Activated naive CD4-positive, alpha-beta T cell treated with anti-CD3 and anti-CD28 coated beads, Interleukin-2, amount 50 U/mL, for 24 hours (primary cell): ENCODE measurements at regions not wholly inside any gene's neighbourhood (a gene's known extent, or its start where the extent isn't known, plus 50 kb on each side); places are given as distances from the start of the nearest gene placed in this dataset.
"Not testable (repeated sequence)": the region's sequence is repeated elsewhere in the genome, so short reads cannot be mapped to it uniquely, and the experiment has no call there.

Experiments used
- H3K27ac Mint-ChIP-seq: one replicate; pipeline ENCODE4 v1.8.0; 2021; ENCODE audit warnings: mild to moderate bottlenecking, mixed read lengths
- H3K27me3 Mint-ChIP-seq: one replicate; pipeline ENCODE4 v1.8.0; 2021; ENCODE audit warnings: mixed read lengths
- H3K36me3 Mint-ChIP-seq: one replicate; pipeline ENCODE4 v1.8.0; 2021; ENCODE audit warnings: mixed read lengths
- H3K4me1 Mint-ChIP-seq: one replicate; pipeline ENCODE4 v1.8.0; 2021; ENCODE audit warnings: mixed read lengths
- H3K4me3 Mint-ChIP-seq: one replicate; pipeline ENCODE4 v1.8.0; 2021; ENCODE audit warnings: mild to moderate bottlenecking, mixed read lengths
- H3K9me3 Mint-ChIP-seq: one replicate; pipeline ENCODE4 v1.8.0; 2021; ENCODE audit warnings: mixed read lengths

- H3K36me3 Mint-ChIP-seq = no peaks in the 10 kb centered on the region
- no peaks in the 10 kb centered on the region for H3K9me3 Mint-ChIP-seq
- peaks cover 2% of the 10 kb centered on the region for H3K27me3 Mint-ChIP-seq
- H3K27ac Mint-ChIP-seq = no peak overlapping the region
- H3K4me1 Mint-ChIP-seq = no peaks in the 10 kb centered on the region
- no peak overlapping the region for H3K4me3 Mint-ChIP-seq
Observed at GRCh38 chr3:17823036-17823435, 80.6 kb upstream of the TBC1D5 start.

GRCh38 chr3:17820704-17821103 is 78.3 kb upstream of the TBC1D5 start:
- Mint-ChIP-seq H3K27ac (no peak overlapping the region), H3K4me3 (no peak overlapping the region)

DNA sequence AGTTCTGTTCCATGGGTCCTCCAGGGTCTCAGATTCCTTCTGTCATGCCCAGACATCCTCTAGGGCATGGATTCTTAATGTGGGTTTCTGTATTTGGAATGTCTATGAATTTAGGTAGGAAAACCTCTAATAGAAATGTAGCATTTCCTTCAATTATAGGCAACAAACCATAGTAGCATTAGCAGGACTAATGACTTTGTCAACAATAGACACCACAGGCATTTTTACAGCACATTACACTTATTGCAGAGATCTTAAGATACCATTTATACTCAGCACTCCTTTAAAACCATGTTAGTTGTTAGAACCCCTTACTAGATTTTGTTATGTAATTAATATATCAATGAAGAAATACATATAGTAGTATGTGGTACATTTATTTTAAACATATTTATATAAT is 77.8 kb upstream of the TBC1D5 start:
- Mint-ChIP-seq H3K36me3 (no peaks in the 10 kb centered on the region), H3K9me3 (no peaks in the 10 kb centered on the region), H3K4me1 (no peaks in the 10 kb centered on the region), H3K27me3 (peaks cover 2% of the 10 kb centered on the region), H3K27ac (no peak overlapping the region), H3K4me3 (no peak overlapping the region)

More at GRCh38 chr3:17820704-17821103, 78.3 kb upstream of the TBC1D5 start:
- no peaks in the 10 kb centered on the region for H3K9me3 Mint-ChIP-seq
- H3K36me3 Mint-ChIP-seq = no peaks in the 10 kb centered on the region
- no peaks in the 10 kb centered on the region for H3K4me1 Mint-ChIP-seq
- peaks cover 2% of the 10 kb centered on the region for H3K27me3 Mint-ChIP-seq

GRCh38 chr3:17817973-17818372 is 75.5 kb upstream of the TBC1D5 start:
- H3K27ac Mint-ChIP-seq, H3K9me3 Mint-ChIP-seq, H3K4me1 Mint-ChIP-seq, H3K4me3 Mint-ChIP-seq, H3K27me3 Mint-ChIP-seq, H3K36me3 Mint-ChIP-seq: not testable (repeated sequence)

- Mint-ChIP-seq H3K9me3 (no peaks in the 10 kb centered on the region), H3K36me3 (no peaks in the 10 kb centered on the region), H3K4me1 (no peaks in the 10 kb centered on the region), H3K4me3 (no peak overlapping the region), H3K27me3 (no peaks in the 10 kb centered on the region), H3K27ac (no peak overlapping the region)
Observed at GRCh38 chr3:17817545-17817944, 75.1 kb upstream of the TBC1D5 start.

DNA sequence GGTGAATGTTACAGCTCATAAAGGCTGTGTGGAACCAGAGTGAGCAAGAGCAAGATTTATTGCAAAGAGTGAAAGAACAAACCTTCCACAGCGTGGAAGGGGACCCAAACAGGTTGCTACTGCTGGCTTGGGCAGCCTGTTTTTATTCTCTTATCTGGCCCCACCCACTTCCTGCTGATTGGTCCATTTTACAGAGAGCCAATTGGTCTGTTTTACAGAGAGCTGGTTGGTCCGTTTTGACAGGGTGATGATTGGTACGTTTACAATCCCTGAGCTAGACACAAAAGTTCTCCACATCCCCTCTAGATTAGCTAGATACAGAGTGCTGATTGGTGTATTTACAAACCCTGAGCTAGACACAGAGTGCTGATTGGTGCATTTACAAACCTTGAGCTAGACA is 74.4 kb upstream of the TBC1D5 start:
- not testable (repeated sequence) for H3K36me3 Mint-ChIP-seq, H3K27ac Mint-ChIP-seq, H3K9me3 Mint-ChIP-seq, H3K4me3 Mint-ChIP-seq, H3K27me3 Mint-ChIP-seq, H3K4me1 Mint-ChIP-seq

DNA sequence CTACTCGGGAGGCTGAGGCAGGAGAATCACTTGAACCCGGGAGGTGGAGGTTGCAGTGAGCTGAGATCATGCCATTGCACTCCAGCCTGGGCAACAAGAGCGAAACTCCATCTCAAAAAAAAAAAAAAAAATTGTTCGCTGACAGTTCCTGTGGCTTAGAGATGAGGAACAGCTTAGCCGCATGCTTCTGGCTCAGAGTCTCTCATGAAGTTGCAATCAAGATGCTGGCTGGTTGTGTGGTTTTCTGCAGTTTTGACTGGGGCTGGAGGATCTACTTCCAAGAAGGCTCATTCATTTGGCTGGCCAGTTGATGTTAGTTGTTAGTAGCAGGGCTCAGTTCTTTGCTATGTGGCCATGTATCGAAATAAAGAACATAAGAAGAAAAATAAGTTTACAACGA is 69.9 kb upstream of the TBC1D5 start:
- H3K9me3 Mint-ChIP-seq, H3K27ac Mint-ChIP-seq, H3K36me3 Mint-ChIP-seq, H3K4me3 Mint-ChIP-seq, H3K4me1 Mint-ChIP-seq, H3K27me3 Mint-ChIP-seq: not testable (repeated sequence)

DNA sequence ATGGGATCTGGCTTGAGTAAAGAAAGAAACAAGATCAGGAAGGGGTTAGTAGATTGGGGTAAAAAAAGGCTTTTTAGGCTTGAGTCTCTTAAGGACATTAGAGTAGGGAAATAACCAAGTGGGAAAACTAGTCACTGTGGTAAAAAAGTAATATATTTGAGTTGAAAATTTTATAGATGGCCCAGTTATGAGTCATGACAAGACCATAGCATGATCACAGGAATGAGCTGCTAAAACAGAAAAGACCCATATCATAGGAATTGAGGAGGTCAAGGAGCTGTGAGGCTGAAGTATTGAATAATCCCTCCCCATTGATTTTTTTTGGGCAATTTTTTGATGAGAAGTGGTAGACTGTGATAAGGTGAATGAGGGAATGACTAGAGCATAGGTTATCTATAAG is 69.2 kb upstream of the TBC1D5 start:
- H3K27ac Mint-ChIP-seq = no peak overlapping the region
- no peak overlapping the region for H3K4me3 Mint-ChIP-seq
- peaks cover 2% of the 10 kb centered on the region for H3K4me1 Mint-ChIP-seq
- no peaks in the 10 kb centered on the region for H3K9me3 Mint-ChIP-seq
- peaks cover 5% of the 10 kb centered on the region for H3K27me3 Mint-ChIP-seq
- H3K36me3 Mint-ChIP-seq = no peaks in the 10 kb centered on the region

DNA sequence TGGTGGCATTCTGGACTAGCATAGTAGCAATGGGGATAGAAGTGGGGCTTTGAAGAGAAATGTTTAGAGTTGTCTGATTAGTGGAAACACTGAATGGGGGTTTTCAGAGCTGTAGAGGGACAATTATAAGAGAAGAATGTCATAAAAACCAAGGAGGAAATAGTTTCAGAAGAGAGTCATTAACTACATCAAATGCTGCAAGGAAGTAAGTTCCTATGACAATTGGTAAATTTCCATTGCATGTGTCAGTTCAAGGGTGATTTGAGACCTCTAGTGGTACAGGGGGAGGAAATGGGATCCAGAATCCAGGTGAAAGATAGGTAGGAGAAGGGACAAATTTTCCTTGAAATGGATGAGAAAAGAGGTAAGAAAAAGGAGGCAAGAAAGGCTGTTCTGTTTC is 68.3 kb upstream of the TBC1D5 start:
- no peak overlapping the region for H3K27ac Mint-ChIP-seq
- no peak overlapping the region for H3K4me3 Mint-ChIP-seq
- peaks cover 8% of the 10 kb centered on the region for H3K4me1 Mint-ChIP-seq
- no peaks in the 10 kb centered on the region for H3K36me3 Mint-ChIP-seq
- H3K27me3 Mint-ChIP-seq = peaks cover 5% of the 10 kb centered on the region
- H3K9me3 Mint-ChIP-seq = no peaks in the 10 kb centered on the region

DNA sequence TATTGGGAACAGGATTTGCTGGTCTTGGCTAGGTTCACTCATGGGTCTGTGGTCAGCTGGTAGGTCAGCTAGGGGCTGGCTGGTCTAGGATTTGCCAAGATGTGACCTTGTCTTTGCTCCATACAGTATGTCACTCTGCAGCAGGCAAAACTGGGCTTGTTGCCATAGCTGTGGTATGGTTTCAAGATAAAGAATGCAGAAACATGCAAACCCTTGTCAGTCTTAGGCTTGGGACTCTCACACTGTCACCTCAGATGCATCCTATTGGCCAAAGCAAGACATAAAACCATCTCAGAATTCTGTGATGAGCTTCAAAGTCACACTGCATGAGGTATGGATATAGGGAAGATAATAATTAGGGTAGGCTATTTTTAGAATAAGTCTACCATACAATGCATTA is 66.6 kb upstream of the TBC1D5 start:
- Mint-ChIP-seq H3K27ac (no peak overlapping the region), H3K36me3 (no peaks in the 10 kb centered on the region), H3K27me3 (peaks cover 5% of the 10 kb centered on the region), H3K4me1 (peaks cover 8% of the 10 kb centered on the region), H3K9me3 (no peaks in the 10 kb centered on the region), H3K4me3 (no peak overlapping the region)

DNA sequence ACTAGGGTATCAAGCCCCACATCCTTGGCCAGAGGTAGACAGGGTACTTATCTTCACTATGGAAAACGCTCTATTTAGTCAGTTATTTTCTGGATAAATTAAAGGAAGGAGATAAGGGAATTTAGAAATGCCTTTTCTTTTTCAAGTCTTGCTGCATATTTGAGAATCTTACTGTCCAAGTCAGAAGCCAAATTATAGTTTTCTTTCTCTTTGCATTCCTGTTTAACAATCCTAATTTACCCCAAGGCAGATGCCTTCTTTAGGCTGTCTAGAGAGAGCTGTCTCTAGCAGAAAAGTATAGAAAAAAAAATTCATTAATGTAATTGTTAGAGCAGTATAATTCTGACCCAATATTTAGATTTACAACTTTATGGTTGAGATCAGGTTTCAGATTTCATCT is 64.4 kb upstream of the TBC1D5 start:
- peaks cover 8% of the 10 kb centered on the region for H3K4me1 Mint-ChIP-seq
- no peaks in the 10 kb centered on the region for H3K36me3 Mint-ChIP-seq
- no peaks in the 10 kb centered on the region for H3K9me3 Mint-ChIP-seq
- no peak overlapping the region for H3K4me3 Mint-ChIP-seq
- H3K27me3 Mint-ChIP-seq = peaks cover 8% of the 10 kb centered on the region
- H3K27ac Mint-ChIP-seq = no peak overlapping the region

DNA sequence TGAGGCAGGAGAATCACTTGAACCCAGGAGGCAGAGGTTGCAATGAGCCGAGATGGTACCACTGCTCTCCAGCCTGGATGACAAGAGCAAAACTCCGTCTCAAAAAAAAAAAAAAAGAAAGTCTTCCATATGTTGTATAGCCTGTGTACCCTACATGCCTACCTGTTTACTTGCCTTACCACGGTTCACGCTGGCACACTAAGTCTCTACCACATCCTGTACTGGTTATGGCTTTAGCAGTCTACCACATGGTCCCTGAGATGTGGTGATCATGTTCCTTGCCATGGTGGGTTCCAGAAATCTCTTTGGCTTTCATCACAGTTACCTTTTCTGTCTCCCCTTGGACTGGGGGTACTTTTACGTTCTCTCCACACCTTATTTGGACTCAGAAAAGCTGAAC is 63.8 kb upstream of the TBC1D5 start:
- H3K9me3 Mint-ChIP-seq = no peaks in the 10 kb centered on the region
- H3K4me1 Mint-ChIP-seq = peaks cover 8% of the 10 kb centered on the region
- H3K36me3 Mint-ChIP-seq = no peaks in the 10 kb centered on the region
- H3K27ac Mint-ChIP-seq = no peak overlapping the region
- peaks cover 5% of the 10 kb centered on the region for H3K27me3 Mint-ChIP-seq
- no peak overlapping the region for H3K4me3 Mint-ChIP-seq

GRCh38 chr3:17805461-17805940 is 63.1 kb upstream of the TBC1D5 start:
- peaks cover 4% of the 10 kb centered on the region for H3K27me3 Mint-ChIP-seq
- H3K36me3 Mint-ChIP-seq = no peaks in the 10 kb centered on the region
- no peak overlapping the region for H3K27ac Mint-ChIP-seq
- peaks cover 8% of the 10 kb centered on the region for H3K4me1 Mint-ChIP-seq
- no peaks in the 10 kb centered on the region for H3K9me3 Mint-ChIP-seq
- no peak overlapping the region for H3K4me3 Mint-ChIP-seq

DNA sequence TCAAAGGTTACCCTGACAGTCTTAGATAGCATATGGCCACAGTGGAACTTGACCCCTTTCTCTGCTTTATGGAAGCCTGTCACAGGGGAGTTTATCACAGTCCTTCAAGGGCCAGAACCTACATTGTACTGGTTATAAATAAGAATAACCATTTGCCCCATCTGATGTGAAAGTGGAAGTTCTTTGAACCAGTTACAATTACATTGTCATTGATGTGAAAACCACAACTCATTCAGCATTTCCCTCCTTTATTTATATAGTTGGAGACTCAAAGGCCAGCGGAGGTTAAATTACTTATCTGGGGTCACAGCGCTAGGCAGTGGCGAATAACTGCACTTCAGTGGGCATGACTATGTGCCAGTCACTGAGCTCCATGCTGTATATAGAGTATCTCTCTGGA is 60.5 kb upstream of the TBC1D5 start:
- Mint-ChIP-seq H3K4me1 (peaks cover 8% of the 10 kb centered on the region), H3K9me3 (no peaks in the 10 kb centered on the region), H3K36me3 (no peaks in the 10 kb centered on the region), H3K27ac (no peak overlapping the region), H3K27me3 (peaks cover 3% of the 10 kb centered on the region), H3K4me3 (no peak overlapping the region)

- no peak overlapping the region for H3K27ac Mint-ChIP-seq
- H3K4me3 Mint-ChIP-seq = no peak overlapping the region
- no peaks in the 10 kb centered on the region for H3K36me3 Mint-ChIP-seq
- H3K9me3 Mint-ChIP-seq = no peaks in the 10 kb centered on the region
- H3K27me3 Mint-ChIP-seq = peaks cover 3% of the 10 kb centered on the region
- peaks cover under 1% of the 10 kb centered on the region for H3K4me1 Mint-ChIP-seq
Observed at GRCh38 chr3:17801131-17801530, 58.7 kb upstream of the TBC1D5 start.

DNA sequence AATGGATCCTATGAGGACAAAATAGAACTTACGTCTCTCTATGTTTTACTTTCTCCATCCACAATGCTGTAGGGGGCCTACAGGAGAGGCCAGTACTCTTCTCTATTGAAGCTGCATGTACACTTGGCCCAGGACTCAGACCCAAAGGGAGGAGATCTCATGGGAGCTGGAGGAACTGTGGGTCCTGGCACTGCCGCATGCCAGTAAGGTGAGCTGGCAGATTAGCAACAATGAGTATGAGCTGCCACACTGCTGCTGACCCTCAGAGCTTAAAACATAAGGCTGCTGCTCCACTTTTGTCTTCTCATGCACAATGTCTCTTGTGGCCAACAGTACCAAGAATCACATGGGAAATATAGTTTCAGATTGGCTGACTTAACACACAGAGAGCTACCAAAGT is 57.8 kb upstream of the TBC1D5 start:
- Mint-ChIP-seq H3K9me3 (no peaks in the 10 kb centered on the region), H3K27me3 (peaks cover 3% of the 10 kb centered on the region), H3K4me3 (no peak overlapping the region), H3K27ac (no peak overlapping the region), H3K36me3 (no peaks in the 10 kb centered on the region), H3K4me1 (no peaks in the 10 kb centered on the region)

DNA sequence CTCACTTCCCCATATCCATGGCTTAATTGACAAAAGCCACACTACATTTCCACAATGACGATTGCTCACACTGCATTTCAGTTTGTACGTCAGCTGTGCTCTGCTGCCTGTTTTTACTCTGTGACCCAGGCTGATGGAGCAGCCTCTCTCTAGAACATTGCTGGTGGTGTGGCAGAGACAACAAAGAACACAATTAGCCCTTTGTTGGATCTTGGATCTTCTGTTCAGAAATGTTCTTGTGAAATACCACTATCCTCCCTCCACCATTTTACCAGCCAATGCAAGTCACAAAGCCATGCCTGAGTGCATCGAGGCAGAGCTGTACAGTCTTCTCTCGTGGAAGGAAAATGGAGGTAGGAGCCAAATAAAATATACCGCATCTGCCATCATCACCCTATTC is 56.9 kb upstream of the TBC1D5 start:
- H3K4me3 Mint-ChIP-seq = no peak overlapping the region
- H3K9me3 Mint-ChIP-seq = no peaks in the 10 kb centered on the region
- peaks cover 3% of the 10 kb centered on the region for H3K27me3 Mint-ChIP-seq
- no peaks in the 10 kb centered on the region for H3K4me1 Mint-ChIP-seq
- H3K27ac Mint-ChIP-seq = no peak overlapping the region
- no peaks in the 10 kb centered on the region for H3K36me3 Mint-ChIP-seq
